ENCODE measurements at regions not wholly inside any gene's neighbourhood (a gene's known extent, or its start where the extent isn't known, plus 50 kb on each side); places are given as distances from the start of the nearest gene placed in this dataset.

GRCh38 chr7:95672434-95672833 lies 76.1 kb upstream of the PDK4 start:
- no peaks in the 10 kb centered on the region for H3K27me3 ChIP-seq (ENCODE audit: control insufficient read depth in 1 of 2, insufficient read depth in 2 of 2, low read length in 2 of 2)
- H3K27ac ChIP-seq (ENCODE audit: low read depth, low read length), result no peak overlapping the region
- H3K9ac ChIP-seq (ENCODE audit: low read depth in 1 of 2, low read length in 2 of 2), result no peak overlapping the region
- peaks cover 0 to 16% of the 10 kb centered on the region in 2 donors for H3K4me1 ChIP-seq (ENCODE audit: control insufficient read depth in 1 of 2, insufficient read depth in 2 of 2, low read length in 2 of 2)
- H3K9me3 ChIP-seq (ENCODE audit: control insufficient read depth in 1 of 2, low read length in 2 of 2), result no peaks in the 10 kb centered on the region
- no peak overlapping the region for H3K4me3 ChIP-seq (ENCODE audit: low read depth in 1 of 2, low read length in 2 of 2)
- no peaks in the 10 kb centered on the region for H3K36me3 ChIP-seq (ENCODE audit: control insufficient read depth in 1 of 2, insufficient read depth in 2 of 2, low read length in 2 of 2)

GRCh38 chr7:95669513-95669912 lies 73.2 kb upstream of the PDK4 start:
- H3K27ac ChIP-seq (ENCODE audit: low read depth, low read length), result no peak overlapping the region
- H3K9me3 ChIP-seq (ENCODE audit: control insufficient read depth in 1 of 2, low read length in 2 of 2), result no peaks in the 10 kb centered on the region
- H3K27me3 ChIP-seq (ENCODE audit: control insufficient read depth in 1 of 2, insufficient read depth in 2 of 2, low read length in 2 of 2), result no peaks in the 10 kb centered on the region
- peaks cover 0 to 16% of the 10 kb centered on the region in 2 donors for H3K4me1 ChIP-seq (ENCODE audit: control insufficient read depth in 1 of 2, insufficient read depth in 2 of 2, low read length in 2 of 2)
- no peak overlapping the region for H3K9ac ChIP-seq (ENCODE audit: low read depth in 1 of 2, low read length in 2 of 2)
- H3K36me3 ChIP-seq (ENCODE audit: control insufficient read depth in 1 of 2, insufficient read depth in 2 of 2, low read length in 2 of 2), result no peaks in the 10 kb centered on the region
- H3K4me3 ChIP-seq (ENCODE audit: low read depth in 1 of 2, low read length in 2 of 2), result no peak overlapping the region

- Histone ChIP-seq H3K9me3 (ENCODE audit: control insufficient read depth in 1 of 2, low read length in 2 of 2) (no peaks in the 10 kb centered on the region), H3K27me3 (ENCODE audit: control insufficient read depth in 1 of 2, insufficient read depth in 2 of 2, low read length in 2 of 2) (no peaks in the 10 kb centered on the region), H3K4me1 (ENCODE audit: control insufficient read depth in 1 of 2, insufficient read depth in 2 of 2, low read length in 2 of 2) (peaks cover 0 to 16% of the 10 kb centered on the region in 2 donors), H3K4me3 (ENCODE audit: low read depth in 1 of 2, low read length in 2 of 2) (no peak overlapping the region), H3K27ac (ENCODE audit: low read depth, low read length) (no peak overlapping the region), H3K9ac (ENCODE audit: low read depth in 1 of 2, low read length in 2 of 2) (no peak overlapping the region), H3K36me3 (ENCODE audit: control insufficient read depth in 1 of 2, insufficient read depth in 2 of 2, low read length in 2 of 2) (no peaks in the 10 kb centered on the region)
Measured at GRCh38 chr7:95668504-95669018, 72.2 kb upstream of the PDK4 start.

GRCh38 chr7:95662987-95663386 lies 66.7 kb upstream of the PDK4 start:
- H3K36me3 ChIP-seq (ENCODE audit: control insufficient read depth in 1 of 2, insufficient read depth in 2 of 2, low read length in 2 of 2), result no peaks in the 10 kb centered on the region
- H3K27me3 ChIP-seq (ENCODE audit: control insufficient read depth in 1 of 2, insufficient read depth in 2 of 2, low read length in 2 of 2), result no peaks in the 10 kb centered on the region
- H3K9ac ChIP-seq (ENCODE audit: low read depth in 1 of 2, low read length in 2 of 2), result no peak overlapping the region
- peaks cover 7 to 9% of the 10 kb centered on the region in 2 donors for H3K4me1 ChIP-seq (ENCODE audit: control insufficient read depth in 1 of 2, insufficient read depth in 2 of 2, low read length in 2 of 2)
- no peak overlapping the region for H3K27ac ChIP-seq (ENCODE audit: low read depth, low read length)
- H3K9me3 ChIP-seq (ENCODE audit: control insufficient read depth in 1 of 2, low read length in 2 of 2), result no peaks in the 10 kb centered on the region
- no peak overlapping the region for H3K4me3 ChIP-seq (ENCODE audit: low read depth in 1 of 2, low read length in 2 of 2)

DNA sequence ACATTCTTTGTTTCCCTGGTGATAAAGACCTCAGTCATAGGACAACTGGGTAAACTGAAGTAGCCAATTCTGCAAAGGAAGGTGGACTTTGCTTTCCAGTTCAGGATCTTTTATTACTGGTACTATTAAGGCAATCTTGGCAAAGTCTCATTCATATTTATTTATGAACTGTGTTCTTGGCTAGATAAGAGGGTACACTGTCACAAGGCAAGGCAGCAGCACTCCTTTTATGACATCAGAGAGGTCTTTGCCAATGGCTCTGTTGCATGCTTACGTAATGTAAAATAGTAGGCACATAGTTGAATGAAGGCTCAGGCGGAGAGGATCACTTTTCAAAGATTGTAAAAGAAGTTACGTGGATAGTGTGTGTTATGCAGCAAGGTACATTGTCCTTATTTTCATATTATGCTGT lies 63.7 kb upstream of the PDK4 start:
- Histone ChIP-seq H3K9me3 (ENCODE audit: control insufficient read depth in 1 of 2, low read length in 2 of 2) (no peaks in the 10 kb centered on the region), H3K9ac (ENCODE audit: low read depth in 1 of 2, low read length in 2 of 2) (peak overlapping the region; percentile 13 to 50), H3K4me3 (ENCODE audit: low read depth in 1 of 2, low read length in 2 of 2) (peak overlapping the region in 1 of 2 donors; percentile 17), H3K4me1 (ENCODE audit: control insufficient read depth in 1 of 2, insufficient read depth in 2 of 2, low read length in 2 of 2) (peaks cover 9% of the 10 kb centered on the region in 2 donors), H3K27me3 (ENCODE audit: control insufficient read depth in 1 of 2, insufficient read depth in 2 of 2, low read length in 2 of 2) (no peaks in the 10 kb centered on the region), H3K36me3 (ENCODE audit: control insufficient read depth in 1 of 2, insufficient read depth in 2 of 2, low read length in 2 of 2) (no peaks in the 10 kb centered on the region), H3K27ac (ENCODE audit: low read depth, low read length) (peak overlapping the region; percentile 67)

GRCh38 chr7:95658676-95659075 lies 62.4 kb upstream of the PDK4 start:
- no peaks in the 10 kb centered on the region for H3K9me3 ChIP-seq (ENCODE audit: control insufficient read depth in 1 of 2, low read length in 2 of 2)
- H3K27me3 ChIP-seq (ENCODE audit: control insufficient read depth in 1 of 2, insufficient read depth in 2 of 2, low read length in 2 of 2), result no peaks in the 10 kb centered on the region
- no peak overlapping the region for H3K9ac ChIP-seq (ENCODE audit: low read depth in 1 of 2, low read length in 2 of 2)
- no peaks in the 10 kb centered on the region for H3K36me3 ChIP-seq (ENCODE audit: control insufficient read depth in 1 of 2, insufficient read depth in 2 of 2, low read length in 2 of 2)
- H3K4me3 ChIP-seq (ENCODE audit: low read depth in 1 of 2, low read length in 2 of 2), result peak overlapping the region; percentile 6 to 48
- peak overlapping the region; percentile 18 for H3K27ac ChIP-seq (ENCODE audit: low read depth, low read length)
- H3K4me1 ChIP-seq (ENCODE audit: control insufficient read depth in 1 of 2, insufficient read depth in 2 of 2, low read length in 2 of 2), result peaks cover 9% of the 10 kb centered on the region in 2 donors

- no peak overlapping the region for H3K4me3 ChIP-seq (ENCODE audit: low read depth in 1 of 2, low read length in 2 of 2)
- no peaks in the 10 kb centered on the region for H3K27me3 ChIP-seq (ENCODE audit: control insufficient read depth in 1 of 2, insufficient read depth in 2 of 2, low read length in 2 of 2)
- H3K27ac ChIP-seq (ENCODE audit: low read depth, low read length), result no peak overlapping the region
- H3K36me3 ChIP-seq (ENCODE audit: control insufficient read depth in 1 of 2, insufficient read depth in 2 of 2, low read length in 2 of 2), result no peaks in the 10 kb centered on the region
- H3K9me3 ChIP-seq (ENCODE audit: control insufficient read depth in 1 of 2, low read length in 2 of 2), result no peaks in the 10 kb centered on the region
- peaks cover 4 to 9% of the 10 kb centered on the region in 2 donors for H3K4me1 ChIP-seq (ENCODE audit: control insufficient read depth in 1 of 2, insufficient read depth in 2 of 2, low read length in 2 of 2)
- H3K9ac ChIP-seq (ENCODE audit: low read depth in 1 of 2, low read length in 2 of 2), result no peak overlapping the region
Measured at GRCh38 chr7:95649546-95649945, 53.2 kb upstream of the PDK4 start.

DNA sequence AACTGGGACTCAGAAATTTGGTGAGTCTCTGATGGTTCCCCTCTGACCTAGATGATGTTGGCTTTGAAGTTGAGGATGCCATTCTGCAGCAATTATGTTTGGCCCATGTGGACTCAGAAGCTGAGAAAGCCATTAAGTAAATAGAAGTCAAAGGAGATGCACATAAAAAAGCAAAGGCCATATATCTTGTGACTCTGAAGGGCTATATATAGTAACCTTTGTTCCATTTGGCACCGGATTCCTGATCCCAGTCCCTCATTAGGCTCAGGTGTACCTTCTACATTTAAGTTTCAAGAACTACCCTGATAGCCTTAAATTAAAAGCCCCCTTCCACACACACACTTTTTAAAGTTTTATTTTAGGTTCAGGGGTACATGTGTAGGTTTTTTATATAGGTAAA lies 50.0 kb upstream of the PDK4 start:
- Histone ChIP-seq H3K36me3 (ENCODE audit: control insufficient read depth in 1 of 2, insufficient read depth in 2 of 2, low read length in 2 of 2) (no peaks in the 10 kb centered on the region), H3K27me3 (ENCODE audit: control insufficient read depth in 1 of 2, insufficient read depth in 2 of 2, low read length in 2 of 2) (no peaks in the 10 kb centered on the region), H3K9ac (ENCODE audit: low read depth in 1 of 2, low read length in 2 of 2) (no peak overlapping the region), H3K27ac (ENCODE audit: low read depth, low read length) (no peak overlapping the region), H3K4me3 (ENCODE audit: low read depth in 1 of 2, low read length in 2 of 2) (no peak overlapping the region), H3K4me1 (ENCODE audit: control insufficient read depth in 1 of 2, insufficient read depth in 2 of 2, low read length in 2 of 2) (peaks cover 4 to 9% of the 10 kb centered on the region in 2 donors), H3K9me3 (ENCODE audit: control insufficient read depth in 1 of 2, low read length in 2 of 2) (no peaks in the 10 kb centered on the region)
